Mammary epithelial cell (primary cell): ENCODE measurements at regions not wholly inside any gene's neighbourhood (a gene's known extent, or its start where the extent isn't known, plus 50 kb on each side); places are given as distances from the start of the nearest gene placed in this dataset.

Source experiments
- EZH2 ChIP-seq: IDR thresholded peaks from 2 replicates; pipeline ENCODE4 v1.6.1; 2012; ENCODE audit warnings: low read length, inconsistent platforms, borderline replicate concordance
- TF ChIP-seq, protein P1 (sequence below), 2 donors: IDR thresholded peaks in 1 of 2; conservative IDR thresholded peaks in 1 of 2; 2 replicates each; pipeline ENCODE4 v1.5.1; 2011 to 2012; ENCODE audit warnings: inconsistent platforms in 2 of 2, low read length in 2 of 2, mild to moderate bottlenecking in 2 of 2, control low read depth in 1 of 2, low read depth in 1 of 2; ENCODE audit not compliant: insufficient read depth in 1 of 2; ENCODE audit errors: extremely low read depth in 1 of 2

- TF ChIP-seq, protein P1, sequence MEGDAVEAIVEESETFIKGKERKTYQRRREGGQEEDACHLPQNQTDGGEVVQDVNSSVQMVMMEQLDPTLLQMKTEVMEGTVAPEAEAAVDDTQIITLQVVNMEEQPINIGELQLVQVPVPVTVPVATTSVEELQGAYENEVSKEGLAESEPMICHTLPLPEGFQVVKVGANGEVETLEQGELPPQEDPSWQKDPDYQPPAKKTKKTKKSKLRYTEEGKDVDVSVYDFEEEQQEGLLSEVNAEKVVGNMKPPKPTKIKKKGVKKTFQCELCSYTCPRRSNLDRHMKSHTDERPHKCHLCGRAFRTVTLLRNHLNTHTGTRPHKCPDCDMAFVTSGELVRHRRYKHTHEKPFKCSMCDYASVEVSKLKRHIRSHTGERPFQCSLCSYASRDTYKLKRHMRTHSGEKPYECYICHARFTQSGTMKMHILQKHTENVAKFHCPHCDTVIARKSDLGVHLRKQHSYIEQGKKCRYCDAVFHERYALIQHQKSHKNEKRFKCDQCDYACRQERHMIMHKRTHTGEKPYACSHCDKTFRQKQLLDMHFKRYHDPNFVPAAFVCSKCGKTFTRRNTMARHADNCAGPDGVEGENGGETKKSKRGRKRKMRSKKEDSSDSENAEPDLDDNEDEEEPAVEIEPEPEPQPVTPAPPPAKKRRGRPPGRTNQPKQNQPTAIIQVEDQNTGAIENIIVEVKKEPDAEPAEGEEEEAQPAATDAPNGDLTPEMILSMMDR (conservative IDR thresholded peaks at IDR 0.05 in 1 of 2, IDR thresholded peaks at IDR 0.05 in 1 of 2; ENCODE audit: extremely low read depth in 1 of 2, insufficient read depth in 1 of 2, low read depth in 1 of 2, low read length in 2 of 2) = no peak
- TF ChIP-seq EZH2 = no peak
Observed at GRCh38 chr2:186189816-186190215, 296.2 kb upstream of the ZC3H15 start.
